Left lung (tissue), 4 donors: ENCODE measurements at regions not wholly inside any gene's neighbourhood (a gene's known extent, or its start where the extent isn't known, plus 50 kb on each side); places are given as distances from the start of the nearest gene placed in this dataset.
A peak's percentile ranks its signal among the peaks of the same experiment; 100 is the strongest.

Experiments used
- ATAC-seq: fragments of 200-7000 bp; cut with Tn5 transposase; one replicate; pipeline ENCODE4 v1.9.1; 2020; ENCODE audit warnings: moderate library complexity
- DNase-seq, 4 donors: peaks; one replicate each; pipeline ENCODE4 v3.0.0-alpha.2; 2013 to 2020
- H3K27ac ChIP-seq, 2 donors: fragments of 200-600 bp; sonication (generic) in 1 of 2; one replicate each; pipeline versions ENCODE4 v1.5.0 to v1.8.0; 2020 to 2021
- H3K27me3 ChIP-seq, 2 donors: fragments of 200-600 bp; sonication (generic) in 1 of 2; one replicate each; pipeline versions ENCODE4 v1.5.0 to v1.8.0; 2020 to 2021
- H3K36me3 ChIP-seq, 2 donors: fragments of 200-600 bp; sonication (generic) in 1 of 2; one replicate each; pipeline versions ENCODE4 v1.5.0 to v1.8.0; 2020 to 2021
- H3K4me1 ChIP-seq, 2 donors: fragments of 200-600 bp; one replicate each; pipeline ENCODE4 v1.8.0; 2021
- H3K4me3 ChIP-seq, 2 donors: fragments of 200-600 bp; sonication (generic) in 1 of 2; one replicate each; pipeline versions ENCODE4 v1.5.0 to v1.8.0; 2020 to 2021; ENCODE audit warnings: mild to moderate bottlenecking in 1 of 2
- H3K9me3 ChIP-seq, 2 donors: fragments of 200-600 bp; sonication (generic) in 1 of 2; one replicate each; pipeline versions ENCODE4 v1.5.0 to v1.8.0; 2020 to 2021
- intact Hi-C, 2 donors: fragments of 100-400 bp; cut with DNase I; formaldehyde crosslinking; loops; one replicate each; pipeline versions ENCODE4 v1.11.2 to v1.14.2; 2022
- TF ChIP-seq, protein P1 (sequence below), 2 donors: fragments of 200-600 bp; sonication (generic) in 1 of 2; IDR thresholded peaks; one replicate each; pipeline versions ENCODE4 v1.5.0 to v1.8.0; 2021; ENCODE audit warnings: antibody characterized with exemption in 2 of 2
- donor health status: DM: no; HTN: yes; CAD: no.
- donor health status: DM: no; HTN: no; CAD: no.

DNA sequence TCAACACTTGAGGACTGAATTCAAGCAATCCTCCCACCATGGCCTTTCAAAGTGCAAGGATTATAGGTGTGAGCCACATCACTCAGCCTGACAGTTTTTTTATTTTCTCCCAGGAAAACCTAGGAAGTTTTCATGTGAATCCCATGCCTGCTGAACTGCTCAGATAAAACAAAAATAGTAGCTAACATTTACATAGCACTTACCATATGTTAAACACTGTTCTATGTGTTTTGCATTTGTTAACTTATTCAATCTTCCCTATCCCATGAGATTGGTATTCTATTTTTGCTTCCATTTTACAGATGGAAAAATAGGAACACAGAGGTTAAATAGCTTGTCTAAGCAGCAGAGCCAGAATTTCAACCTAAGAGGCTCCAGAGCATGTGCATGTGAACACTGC is 157.4 kb upstream of the KCTD1 start:
- TF ChIP-seq, protein P1, sequence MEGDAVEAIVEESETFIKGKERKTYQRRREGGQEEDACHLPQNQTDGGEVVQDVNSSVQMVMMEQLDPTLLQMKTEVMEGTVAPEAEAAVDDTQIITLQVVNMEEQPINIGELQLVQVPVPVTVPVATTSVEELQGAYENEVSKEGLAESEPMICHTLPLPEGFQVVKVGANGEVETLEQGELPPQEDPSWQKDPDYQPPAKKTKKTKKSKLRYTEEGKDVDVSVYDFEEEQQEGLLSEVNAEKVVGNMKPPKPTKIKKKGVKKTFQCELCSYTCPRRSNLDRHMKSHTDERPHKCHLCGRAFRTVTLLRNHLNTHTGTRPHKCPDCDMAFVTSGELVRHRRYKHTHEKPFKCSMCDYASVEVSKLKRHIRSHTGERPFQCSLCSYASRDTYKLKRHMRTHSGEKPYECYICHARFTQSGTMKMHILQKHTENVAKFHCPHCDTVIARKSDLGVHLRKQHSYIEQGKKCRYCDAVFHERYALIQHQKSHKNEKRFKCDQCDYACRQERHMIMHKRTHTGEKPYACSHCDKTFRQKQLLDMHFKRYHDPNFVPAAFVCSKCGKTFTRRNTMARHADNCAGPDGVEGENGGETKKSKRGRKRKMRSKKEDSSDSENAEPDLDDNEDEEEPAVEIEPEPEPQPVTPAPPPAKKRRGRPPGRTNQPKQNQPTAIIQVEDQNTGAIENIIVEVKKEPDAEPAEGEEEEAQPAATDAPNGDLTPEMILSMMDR (IDR thresholded peaks at IDR 0.05): no peak

DNA sequence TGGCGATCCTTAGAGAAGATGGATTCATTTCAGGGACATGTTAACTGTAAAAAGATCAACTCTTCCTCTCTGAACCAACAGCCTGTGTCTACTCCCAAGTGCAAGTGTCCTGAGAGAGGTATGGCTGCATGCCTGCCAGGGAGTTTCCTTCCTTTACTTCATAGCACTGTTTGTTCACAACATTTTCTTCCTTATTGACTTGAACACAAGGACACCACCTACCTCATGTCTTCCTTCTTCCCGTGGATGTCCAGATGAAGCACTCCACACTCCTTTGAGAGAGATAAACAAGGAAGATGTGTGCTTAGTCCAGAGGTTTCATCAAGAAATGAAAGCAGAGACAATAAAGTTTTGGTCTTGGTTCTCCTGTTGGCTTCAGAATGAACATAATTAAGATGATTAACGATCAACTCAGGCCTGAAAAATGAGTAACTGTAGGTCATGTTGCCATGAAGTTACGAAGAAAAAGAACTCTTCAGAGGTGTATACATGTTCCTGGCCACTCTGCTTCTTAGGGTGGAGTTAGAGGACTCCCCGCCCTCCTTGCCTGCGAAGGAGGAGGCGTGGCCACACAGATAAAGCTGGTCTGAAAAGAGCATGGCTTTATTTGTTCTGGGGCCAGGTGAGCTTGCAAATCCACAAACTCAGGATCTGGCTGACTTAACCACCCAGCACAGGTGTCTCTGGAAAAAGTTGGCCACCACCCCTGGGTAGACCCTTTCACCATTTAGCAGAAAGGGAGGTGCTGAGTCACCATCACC is 155.0 kb upstream of the KCTD1 start:
- no peak for DNase-seq
- Histone ChIP-seq H3K27ac (no peak overlapping the region), H3K9me3 (no peaks in the 10 kb centered on the region), H3K27me3 (no peaks in the 10 kb centered on the region), H3K36me3 (no peaks in the 10 kb centered on the region), H3K4me1 (peaks cover 0 to 8% of the 10 kb centered on the region in 2 donors), H3K4me3 (no peak overlapping the region)
- ATAC-seq: peak; percentile 31
- intact Hi-C loops: no loop called here
- TF ChIP-seq, protein P1 (IDR thresholded peaks at IDR 0.05): no peak

More for the DNA sequence above, 157.4 kb upstream of the KCTD1 start:
- Histone ChIP-seq H3K9me3 (no peaks in the 10 kb centered on the region), H3K27ac (no peak overlapping the region), H3K36me3 (no peaks in the 10 kb centered on the region), H3K4me3 (no peak overlapping the region), H3K4me1 (peaks cover 0 to 18% of the 10 kb centered on the region in 2 donors), H3K27me3 (no peaks in the 10 kb centered on the region)
- DNase-seq (no peak), ATAC-seq (no peak)
- intact Hi-C loops: no loop called here

DNA sequence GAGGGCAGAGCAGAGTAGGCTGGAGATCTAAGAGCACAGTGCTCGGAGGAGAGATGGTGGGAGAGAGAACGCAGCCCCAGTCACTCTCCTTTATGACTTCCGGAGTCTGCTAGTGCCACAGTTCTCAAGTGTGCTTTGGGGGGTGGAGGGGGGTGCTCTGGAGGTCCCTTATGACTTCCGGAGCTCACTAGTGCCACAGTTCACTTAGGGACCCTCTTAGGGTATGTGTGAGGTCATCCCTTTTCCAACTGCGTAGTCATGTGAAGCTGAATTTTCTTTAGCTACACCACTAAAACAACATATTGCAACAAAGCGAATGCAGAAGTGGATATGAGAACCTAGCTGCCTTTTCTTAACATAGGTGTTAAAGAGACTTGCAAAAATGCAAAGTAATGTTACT is 153.7 kb upstream of the KCTD1 start:
- ATAC-seq: no peak

DNA sequence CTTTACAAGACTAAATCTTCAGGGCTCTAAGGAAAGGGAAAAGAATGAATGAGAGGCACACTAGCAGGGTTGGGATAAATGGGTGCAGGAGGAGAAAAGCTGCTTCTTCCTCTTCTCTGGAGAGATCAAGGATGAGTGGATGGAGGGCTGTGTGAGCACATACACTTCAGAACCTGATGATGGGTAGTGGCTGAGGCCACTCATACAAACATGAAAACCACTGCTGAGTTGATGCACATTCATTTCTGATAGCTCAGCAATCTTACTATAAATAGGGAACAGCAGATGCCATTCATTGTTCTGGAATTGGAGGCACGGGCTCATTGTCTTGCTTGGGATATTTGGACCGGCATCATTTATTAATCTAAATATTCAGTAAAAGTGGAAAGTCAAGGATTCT is 152.4 kb upstream of the KCTD1 start:
- H3K27ac ChIP-seq: no peak overlapping the region
- ATAC-seq (no peak), DNase-seq (no peak)
- TF ChIP-seq, protein P1 (IDR thresholded peaks at IDR 0.05): no peak
- intact Hi-C loops: no loop called here
- no peaks in the 10 kb centered on the region for H3K27me3 ChIP-seq
- H3K4me1 ChIP-seq: no peaks in the 10 kb centered on the region
- H3K36me3 ChIP-seq: no peaks in the 10 kb centered on the region
- H3K4me3 ChIP-seq: no peak overlapping the region
- H3K9me3 ChIP-seq: no peaks in the 10 kb centered on the region

More for the DNA sequence above, 153.7 kb upstream of the KCTD1 start:
- no peak for DNase-seq
- H3K4me3 ChIP-seq: no peak overlapping the region
- H3K36me3 ChIP-seq: no peaks in the 10 kb centered on the region
- H3K27me3 ChIP-seq: no peaks in the 10 kb centered on the region
- no peak overlapping the region for H3K27ac ChIP-seq
- TF ChIP-seq, protein P1 (IDR thresholded peaks at IDR 0.05): no peak
- intact Hi-C loops: no loop called here
- H3K4me1 ChIP-seq: peaks cover 0 to 8% of the 10 kb centered on the region in 2 donors
- no peaks in the 10 kb centered on the region for H3K9me3 ChIP-seq

- H3K9me3 ChIP-seq: no peaks in the 10 kb centered on the region
- intact Hi-C loops: no loop called here
- H3K4me3 ChIP-seq: no peak overlapping the region
- H3K36me3 ChIP-seq: no peaks in the 10 kb centered on the region
- H3K27ac ChIP-seq: no peak overlapping the region
- no peaks in the 10 kb centered on the region for H3K27me3 ChIP-seq
- TF ChIP-seq, protein P1 (IDR thresholded peaks at IDR 0.05): no peak
- DNase-seq (no peak), ATAC-seq (no peak)
- H3K4me1 ChIP-seq: no peaks in the 10 kb centered on the region
Measured at GRCh38 chr18:26700201-26700600, 151.8 kb upstream of the KCTD1 start.
